GM10266 (cell line): ENCODE measurements at regions not wholly inside any gene's neighbourhood (a gene's known extent, or its start where the extent isn't known, plus 50 kb on each side); places are given as distances from the start of the nearest gene placed in this dataset.

Experiments used
- DNase-seq: peaks from one replicate; pipeline ENCODE4 v3.0.0; 2012; ENCODE audit errors: extremely low spot score
- CTCF ChIP-seq: IDR thresholded peaks from 2 replicates; pipeline ENCODE4 v1.5.1; 2012; ENCODE audit warnings: mild to moderate bottlenecking, low read depth; ENCODE audit not compliant: control insufficient read depth, insufficient read depth; ENCODE audit errors: missing control alignments

- TF ChIP-seq CTCF: no peak
- DNase-seq: no peak
Measured at GRCh38 chr6:103124471-103124870, 1731.0 kb downstream of the GRIK2 start.

GRCh38 chr6:103122766-103123601 lies 1729.5 kb downstream of the GRIK2 start:
- peak; percentile 28 for DNase-seq

GRCh38 chr6:103119056-103119455 lies 1725.5 kb downstream of the GRIK2 start:
- no peak for TF ChIP-seq CTCF
- no peak for DNase-seq

More at GRCh38 chr6:103122766-103123601, 1729.5 kb downstream of the GRIK2 start:
- TF ChIP-seq CTCF: peak; percentile 58

- no peak for DNase-seq
- no peak for TF ChIP-seq CTCF
Measured at GRCh38 chr6:103114582-103114981, 1721.1 kb downstream of the GRIK2 start.

- DNase-seq: no peak
- TF ChIP-seq CTCF: no peak
Measured at GRCh38 chr6:103113416-103113815, 1719.9 kb downstream of the GRIK2 start.

- no peak for DNase-seq
- no peak for TF ChIP-seq CTCF
Measured at GRCh38 chr6:103107985-103108384, 1714.5 kb downstream of the GRIK2 start.

GRCh38 chr6:103105686-103106085 lies 1712.2 kb downstream of the GRIK2 start:
- DNase-seq: no peak

More at GRCh38 chr6:103105686-103106085, 1712.2 kb downstream of the GRIK2 start:
- no peak for TF ChIP-seq CTCF
